Activated CD8-positive, alpha-beta memory T cell treated with anti-CD3 and anti-CD28 coated beads for 36 hours (primary cell): ENCODE measurements at regions not wholly inside any gene's neighbourhood (a gene's known extent, or its start where the extent isn't known, plus 50 kb on each side); places are given as distances from the start of the nearest gene placed in this dataset.
"Not testable (repeated sequence)": the region's sequence is repeated elsewhere in the genome, so short reads cannot be mapped to it uniquely, and the experiment has no call there.

Source experiments
- CTCF ChIA-PET: fragments of 350-600 bp; sonication (Branson Sonifier 250); formaldehyde crosslinking; loops from one replicate; lab custom pipeline; 2021; ENCODE audit warnings: antibody characterized with exemption; lab: Charles Lee
- POLR2A ChIA-PET: fragments of 350-600 bp; sonication (Branson Sonifier 250); formaldehyde crosslinking; loops from one replicate; lab custom pipeline; 2021; ENCODE audit warnings: antibody characterized with exemption; lab: Charles Lee

DNA sequence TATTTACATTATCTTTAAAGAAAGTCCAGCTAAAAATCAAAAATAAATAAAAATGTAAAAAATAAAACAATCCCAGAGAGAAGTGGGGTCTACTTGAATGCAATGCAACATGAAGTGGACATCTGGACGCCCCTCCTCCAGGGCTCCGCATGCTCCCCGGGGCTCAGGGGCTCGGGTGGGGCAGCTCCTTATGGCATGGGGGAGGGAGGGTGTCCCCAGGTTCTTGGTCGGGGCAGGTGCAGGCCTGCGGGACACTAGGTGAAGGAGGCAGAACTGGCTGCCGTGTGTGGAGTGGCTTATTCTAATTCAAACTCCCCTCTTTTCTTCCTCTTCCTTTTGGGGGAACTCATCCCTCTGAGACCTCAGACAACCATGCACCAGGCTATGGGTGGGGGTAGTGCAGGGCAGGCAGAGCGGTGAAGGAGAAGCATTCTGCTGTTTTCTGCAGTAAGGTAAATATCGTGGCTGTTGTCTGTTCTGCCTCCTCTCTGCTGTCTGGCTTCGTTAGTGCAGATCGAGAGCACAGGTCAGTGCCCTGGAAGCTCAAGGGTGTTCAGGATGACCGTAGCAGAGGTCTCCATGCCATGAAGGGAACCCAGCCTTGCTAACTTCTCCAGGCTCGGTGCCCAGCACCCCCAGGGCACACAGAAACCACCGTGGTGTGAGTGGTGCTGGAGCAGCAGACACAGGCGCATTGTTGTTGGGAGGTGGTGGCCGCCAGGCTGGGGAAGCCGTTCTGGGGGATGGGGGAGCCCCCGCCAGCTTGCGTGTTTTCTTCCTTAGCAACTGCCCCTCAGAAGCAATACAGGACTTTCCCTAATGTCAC lies 82.6 kb downstream of the TTLL2 start:
- ChIA-PET CTCF (no interaction called here), POLR2A (no interaction called here)

DNA sequence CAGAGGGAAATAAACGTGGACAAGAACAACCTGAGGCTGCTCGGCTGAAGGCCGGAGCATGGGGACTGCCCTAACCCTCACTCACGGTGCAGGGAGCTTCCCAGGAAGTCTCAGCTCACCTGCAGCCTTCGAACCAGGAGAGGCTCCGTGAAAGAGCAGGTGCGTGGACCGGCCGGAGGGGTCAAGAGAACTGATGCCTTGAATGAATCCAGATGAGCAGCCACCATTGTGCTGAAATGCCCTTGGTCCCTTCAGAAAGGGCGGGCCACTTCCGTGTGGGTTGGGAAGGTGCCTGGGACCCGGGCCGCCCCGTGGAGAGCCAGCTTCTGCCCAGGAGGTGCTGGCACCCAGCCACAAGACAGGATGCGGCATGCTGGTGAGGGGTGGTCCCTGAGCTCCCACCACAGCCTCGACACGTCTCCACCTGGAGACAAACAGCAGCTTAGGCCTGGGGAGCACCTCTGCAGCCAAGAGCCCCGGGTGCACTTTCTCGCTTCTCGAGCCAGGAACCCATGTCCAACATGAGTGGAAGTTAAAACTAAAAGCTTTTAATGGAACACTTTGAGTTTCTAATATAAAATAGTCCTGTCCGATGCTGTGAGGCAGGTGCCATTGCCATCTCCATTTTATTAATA lies 83.5 kb downstream of the TTLL2 start:
- CTCF ChIA-PET: no interaction called here
- POLR2A ChIA-PET: no interaction called here

DNA sequence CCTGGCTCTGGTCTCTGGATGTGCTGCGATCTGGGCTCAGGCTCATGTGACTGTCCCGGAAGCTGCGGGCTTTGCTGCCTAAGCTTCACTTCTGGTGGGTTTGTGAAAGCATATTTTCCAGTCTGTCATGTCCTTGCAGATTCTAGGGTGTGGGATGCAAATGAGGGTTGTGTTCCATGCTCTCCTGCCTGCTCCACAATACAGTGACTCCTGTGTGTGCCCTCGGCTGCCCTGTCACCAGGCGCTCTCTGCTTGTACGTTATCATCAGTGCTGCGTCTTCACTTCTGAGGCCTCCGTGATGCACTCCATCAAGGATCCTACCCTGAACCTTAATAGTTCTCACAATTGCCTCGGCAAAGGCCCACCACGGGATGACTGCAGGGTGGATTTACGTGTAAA lies 84.2 kb downstream of the TTLL2 start:
- CTCF ChIA-PET: no interaction called here
- POLR2A ChIA-PET: no interaction called here

DNA sequence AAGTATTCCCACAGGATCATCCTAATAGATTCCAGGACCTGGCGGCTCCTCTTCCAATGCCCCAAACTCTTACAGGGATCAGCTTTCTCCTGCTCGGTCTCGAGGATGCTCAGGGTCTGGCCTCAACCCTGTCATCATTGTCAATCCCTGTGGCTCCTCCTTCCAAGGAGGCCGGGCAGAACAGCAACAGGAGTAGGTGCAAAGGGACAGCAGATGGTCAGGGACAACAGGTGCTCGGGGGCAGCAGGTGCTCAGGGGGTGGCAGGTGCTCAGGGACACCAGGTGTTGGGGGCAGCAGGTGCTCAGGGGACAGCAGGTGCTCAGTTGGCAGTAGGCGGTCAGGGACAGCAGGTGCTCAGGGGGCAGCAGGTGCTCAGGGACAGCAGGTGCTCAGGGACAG lies 84.8 kb downstream of the TTLL2 start:
- CTCF ChIA-PET: no interaction called here
- POLR2A ChIA-PET: no interaction called here

DNA sequence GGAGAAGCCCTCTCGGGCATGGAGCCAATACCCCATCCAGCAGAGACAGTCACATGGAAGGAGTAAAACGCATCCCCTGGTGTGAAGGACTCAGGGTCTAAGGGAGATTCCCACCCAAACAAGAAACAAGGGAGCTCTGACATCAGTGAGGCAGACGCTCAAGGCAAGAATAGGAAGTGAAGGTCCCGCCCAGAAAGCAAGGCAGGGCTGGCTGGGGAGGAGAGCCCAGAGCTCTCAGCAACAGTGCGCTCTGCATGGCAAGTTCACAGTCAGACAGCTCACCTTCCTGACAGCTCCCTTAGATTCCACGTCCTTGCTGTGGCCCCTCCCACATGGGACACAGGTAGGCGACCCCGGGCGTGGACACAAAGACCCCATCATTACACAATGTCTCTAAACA lies 85.6 kb downstream of the TTLL2 start:
- ChIA-PET CTCF (no interaction called here), POLR2A (no interaction called here)

DNA sequence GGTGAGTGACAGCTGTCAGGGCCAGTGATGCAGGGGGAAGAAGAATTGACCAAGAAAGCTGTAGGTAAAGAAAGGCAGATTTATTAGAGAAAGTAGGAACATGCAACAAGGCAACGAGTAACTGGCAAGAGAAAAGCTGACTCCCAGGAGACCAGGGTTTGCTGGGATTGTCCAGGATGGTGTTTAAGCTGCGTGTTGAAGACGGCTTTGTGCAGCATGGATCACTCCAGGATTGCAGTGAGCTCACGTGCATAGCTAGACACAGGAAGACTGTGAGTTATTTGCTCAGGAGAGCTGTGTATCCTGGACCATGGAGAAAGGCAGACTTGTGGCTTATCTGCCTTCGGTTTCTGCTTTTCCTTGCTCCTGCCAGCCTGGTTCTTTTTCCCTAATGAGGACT lies 87.6 kb downstream of the TTLL2 start:
- ChIA-PET POLR2A (no interaction called here), CTCF (no interaction called here)

DNA sequence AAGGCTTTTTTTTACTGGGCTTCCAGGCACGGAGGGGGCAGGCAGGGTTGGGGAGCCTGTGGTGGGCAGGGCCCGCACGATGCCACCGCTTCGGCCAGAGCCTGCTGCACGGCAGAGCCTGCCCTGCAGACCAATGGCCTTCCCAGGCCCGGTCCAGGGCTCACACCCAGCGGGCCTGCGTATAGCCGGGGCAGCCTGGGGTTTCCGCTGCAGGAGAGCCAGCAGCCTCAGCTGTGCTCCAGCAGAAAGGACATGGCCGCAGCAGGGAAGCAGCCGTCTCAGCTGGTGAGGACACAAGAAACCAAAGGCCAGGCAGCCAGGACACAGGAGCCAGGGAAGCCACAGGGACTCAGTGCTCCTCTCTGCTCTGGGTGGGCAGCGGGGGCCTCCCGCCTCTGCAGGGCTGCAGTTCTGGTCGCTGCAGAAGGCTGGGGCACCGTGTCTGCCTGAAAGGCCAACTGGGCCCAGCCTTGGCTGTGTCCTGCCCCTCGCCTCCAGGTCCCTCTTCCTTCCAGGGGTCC lies 90.6 kb downstream of the TTLL2 start:
- ChIA-PET POLR2A (no interaction called here), CTCF (no interaction called here)

DNA sequence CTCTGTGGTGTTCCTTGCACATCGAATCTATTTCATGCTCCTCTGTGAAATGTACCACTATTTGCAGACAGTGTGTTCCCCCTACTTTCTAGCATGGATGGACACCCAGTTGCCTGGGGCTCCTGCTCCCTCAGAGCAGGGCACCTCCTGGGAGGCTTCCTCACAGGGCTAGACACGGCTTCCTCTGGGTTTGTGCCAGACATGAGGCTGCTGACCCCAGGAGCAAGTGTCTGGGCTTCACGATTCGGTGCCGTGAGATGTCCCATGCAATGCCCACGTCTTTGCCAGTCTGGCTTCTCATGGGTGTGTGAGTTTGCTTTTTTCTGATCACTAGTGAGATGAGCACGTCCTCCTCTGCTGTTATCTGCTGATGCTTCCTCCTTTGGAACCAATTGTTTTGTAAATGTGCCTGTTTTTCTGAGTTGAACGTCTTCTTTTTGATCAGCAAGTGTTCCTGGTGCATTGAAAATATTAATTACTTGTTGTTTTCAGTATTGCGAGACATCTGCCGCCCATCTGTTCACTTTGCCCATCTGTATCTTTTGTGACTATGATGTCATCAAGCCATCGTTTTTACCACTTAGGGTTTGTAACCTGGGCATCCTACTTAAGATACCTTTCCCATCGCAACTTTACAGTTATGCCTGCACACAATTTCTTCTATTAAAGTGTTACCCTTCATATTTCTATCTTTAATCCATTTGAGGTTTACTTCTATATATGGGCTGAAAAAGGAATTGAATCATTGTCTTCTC lies 92.0 kb downstream of the TTLL2 start:
- CTCF ChIA-PET: no interaction called here

DNA sequence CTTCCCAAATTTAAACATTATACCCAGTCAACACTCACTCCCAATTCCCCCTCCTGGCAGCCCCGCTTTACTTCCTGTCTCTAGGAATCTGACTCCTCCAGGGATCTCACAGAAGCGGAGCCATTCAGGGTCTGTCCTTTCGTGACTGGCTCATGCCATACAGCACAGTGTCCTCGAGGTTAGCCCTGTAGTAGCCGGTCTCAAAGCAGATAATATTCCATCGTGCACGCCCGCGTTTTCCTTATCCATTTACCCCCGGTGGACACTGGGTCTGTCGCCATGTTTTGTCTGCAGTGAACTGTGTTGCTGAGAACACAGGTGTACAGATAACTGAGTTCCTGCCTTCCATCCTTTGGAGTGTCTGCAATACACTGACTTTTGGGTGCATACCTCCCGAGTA lies 95.3 kb downstream of the TTLL2 start:
- ChIA-PET POLR2A (no interaction called here), CTCF (no interaction called here)

More for the DNA sequence above, 92.0 kb downstream of the TTLL2 start:
- POLR2A ChIA-PET: no interaction called here

DNA sequence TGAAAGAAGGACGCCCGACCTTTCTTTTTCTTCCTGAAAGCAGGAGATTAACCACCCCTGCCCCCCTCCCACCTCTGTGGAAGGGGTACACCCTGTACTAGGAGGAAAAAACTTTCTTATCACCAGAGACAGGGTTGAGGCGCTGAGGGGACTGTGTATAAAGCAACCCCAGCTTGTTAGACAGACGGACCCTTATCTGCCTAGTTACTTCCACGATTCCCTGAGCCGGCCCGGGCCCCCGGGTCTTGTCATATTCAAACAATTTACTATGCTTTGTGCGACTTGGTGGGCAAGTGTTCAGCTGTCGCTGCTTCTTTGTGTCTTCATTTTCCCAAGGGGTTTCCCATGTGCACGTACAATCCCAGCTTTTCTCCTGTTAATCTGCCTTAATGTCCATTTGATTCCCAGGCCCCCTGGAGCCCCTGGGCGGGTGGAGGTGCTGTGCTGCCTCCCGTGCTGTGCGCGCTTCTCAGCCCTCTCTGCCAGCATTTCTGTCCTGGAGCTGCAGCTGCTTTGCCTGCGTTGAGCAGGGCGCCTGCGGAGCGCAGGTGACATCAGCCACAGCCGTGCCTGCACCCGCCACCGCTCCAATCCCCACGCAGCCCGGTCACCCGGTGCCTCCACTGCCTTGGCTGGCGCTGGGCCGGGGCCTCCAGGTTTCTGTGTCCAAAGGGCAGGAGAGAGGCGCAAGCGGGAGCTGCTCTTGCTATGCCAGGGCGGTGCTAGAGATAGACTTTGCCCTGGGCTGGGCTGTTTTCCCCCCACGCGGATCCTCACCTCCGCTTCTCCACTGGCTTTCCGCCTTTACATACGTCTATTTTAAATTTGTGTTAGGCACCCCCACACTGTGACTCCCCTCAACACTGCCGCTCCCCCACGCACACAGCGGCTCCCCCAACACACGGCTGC lies 96.2 kb downstream of the TTLL2 start:
- POLR2A ChIA-PET: no interaction called here
- CTCF ChIA-PET: no interaction called here

DNA sequence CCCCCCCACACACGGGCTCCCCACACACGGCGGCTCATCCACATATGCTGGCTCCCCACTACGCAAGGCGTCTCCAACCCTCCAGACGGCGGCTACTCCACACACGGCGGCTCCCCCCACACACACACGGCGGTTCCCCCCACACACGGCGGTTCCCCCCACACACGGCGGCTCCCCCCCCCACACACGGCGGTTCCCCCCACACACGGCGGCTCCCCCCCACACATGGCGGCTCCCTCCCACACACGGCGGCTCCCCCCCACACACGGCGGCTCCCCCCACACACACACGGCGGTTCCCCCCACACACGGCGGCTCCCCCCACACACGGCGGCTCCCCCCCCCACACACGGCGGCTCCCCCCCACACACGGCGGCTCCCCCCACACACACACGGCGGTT lies 97.1 kb downstream of the TTLL2 start:
- CTCF ChIA-PET, POLR2A ChIA-PET: not testable (repeated sequence)

DNA sequence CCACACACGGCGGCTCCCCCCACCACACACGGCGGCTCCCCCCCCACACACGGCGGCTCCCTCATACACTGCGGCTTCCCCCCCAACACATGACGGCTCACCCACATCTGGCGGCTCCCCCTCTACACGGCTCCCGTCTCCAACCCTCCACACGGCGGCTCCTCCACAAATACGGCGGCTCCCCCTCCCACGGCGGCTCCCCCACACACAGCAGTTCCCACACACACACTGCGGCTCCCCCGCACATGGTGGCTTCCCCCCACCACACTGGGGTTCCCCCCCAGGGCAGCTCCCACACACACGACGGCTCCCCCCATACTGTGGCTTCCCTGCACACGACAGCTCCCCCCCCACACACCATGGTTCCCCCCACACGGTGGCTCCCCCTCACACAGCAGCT lies 98.0 kb downstream of the TTLL2 start:
- CTCF ChIA-PET: no interaction called here
- POLR2A ChIA-PET: interaction anchor here (0.6 kb wide), 1 partner anchor 98 kb away, joined by 6 read pairs; no protein-coding TSS in a partner anchor

DNA sequence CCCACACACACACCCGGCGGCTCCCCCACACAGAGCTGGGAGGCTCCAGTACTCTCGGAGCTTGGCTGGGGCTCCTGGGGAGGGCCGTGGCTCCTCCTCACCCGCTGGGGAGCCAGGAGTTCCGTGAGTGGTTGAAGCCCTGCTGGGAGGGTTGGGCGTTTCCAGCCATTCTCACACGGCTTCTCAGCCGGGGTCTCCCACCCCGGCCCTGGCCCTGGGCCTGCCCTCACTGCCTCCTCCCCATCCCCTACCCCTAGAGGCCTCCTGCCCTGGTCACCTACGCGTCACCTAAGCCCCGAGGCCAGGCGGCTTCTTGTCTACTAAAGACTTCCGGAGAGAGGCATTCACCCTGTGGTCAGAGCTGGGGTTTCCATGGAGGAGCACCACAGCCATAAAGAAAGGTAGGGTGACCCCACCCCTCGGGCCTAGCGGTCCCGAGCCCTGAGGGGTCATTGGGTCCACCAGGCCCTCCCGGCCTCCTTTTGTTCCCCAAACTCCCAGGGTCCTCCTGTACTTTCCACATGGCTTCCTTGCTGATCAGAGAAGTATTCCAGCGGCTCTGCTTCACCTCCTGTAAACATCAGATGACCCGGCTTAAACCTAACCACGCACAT lies 99.3 kb downstream of the TTLL2 start:
- CTCF ChIA-PET: no interaction called here

DNA sequence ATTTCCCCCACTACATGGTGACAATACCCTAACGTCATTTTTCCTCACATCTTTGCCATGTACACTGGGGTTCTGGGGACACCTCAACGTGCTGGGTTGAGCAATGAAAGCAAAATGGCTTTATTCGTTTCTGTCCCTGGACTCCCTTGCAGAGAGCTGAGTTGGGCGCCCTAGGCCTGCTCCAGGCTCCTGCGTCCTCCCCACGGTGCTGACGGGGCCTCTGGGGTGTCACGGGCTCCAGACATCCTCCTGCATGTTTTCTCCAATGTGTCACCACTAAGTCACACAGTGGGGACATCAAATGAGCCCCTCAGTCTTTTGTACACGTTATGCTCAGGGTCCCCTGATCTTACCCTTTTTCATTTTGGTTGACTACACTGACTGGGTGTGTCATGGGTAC lies 99.8 kb downstream of the TTLL2 start:
- ChIA-PET POLR2A (no interaction called here), CTCF (no interaction called here)

More for the DNA sequence above, 99.3 kb downstream of the TTLL2 start:
- POLR2A ChIA-PET: no interaction called here

DNA sequence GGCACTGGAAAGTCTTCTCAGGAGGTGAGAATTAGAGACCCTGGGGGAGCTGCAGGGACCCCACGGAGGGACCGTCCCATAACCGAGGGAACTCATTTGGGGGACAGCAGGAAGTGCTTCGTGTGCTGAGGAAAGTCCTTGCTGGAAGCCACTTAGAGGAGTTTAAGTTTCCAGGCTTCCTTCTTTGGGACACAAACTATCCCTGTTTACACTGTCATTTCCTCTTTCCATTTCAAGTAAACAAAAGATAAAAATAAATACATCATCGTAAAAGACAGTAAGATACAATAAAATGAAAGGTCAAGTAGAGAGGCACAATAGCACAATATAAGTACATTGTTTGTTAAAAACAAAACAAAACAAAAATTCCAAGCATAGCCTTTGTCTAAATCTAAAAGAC lies 101.2 kb downstream of the TTLL2 start:
- ChIA-PET POLR2A (no interaction called here), CTCF (no interaction called here)

DNA sequence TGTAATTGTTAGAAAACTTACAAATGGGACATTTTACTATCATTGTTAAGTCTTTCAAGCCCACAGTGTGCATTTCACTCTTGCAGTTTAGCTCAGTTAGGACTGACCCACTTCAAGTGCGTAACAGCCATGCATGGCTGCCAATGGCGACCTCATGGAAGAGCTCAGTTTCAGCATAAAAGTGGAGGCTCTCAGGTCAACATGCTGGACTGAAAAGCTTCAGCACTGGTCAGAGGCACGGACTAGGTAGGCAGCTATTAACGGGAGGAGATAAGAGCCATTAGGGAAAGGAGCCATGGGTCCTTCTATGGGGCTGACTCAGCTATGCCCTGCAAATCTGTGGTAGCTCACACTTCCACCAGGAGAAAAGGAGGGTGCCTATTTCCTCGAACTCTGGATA lies 101.8 kb downstream of the TTLL2 start:
- POLR2A ChIA-PET: no interaction called here
- CTCF ChIA-PET: no interaction called here

DNA sequence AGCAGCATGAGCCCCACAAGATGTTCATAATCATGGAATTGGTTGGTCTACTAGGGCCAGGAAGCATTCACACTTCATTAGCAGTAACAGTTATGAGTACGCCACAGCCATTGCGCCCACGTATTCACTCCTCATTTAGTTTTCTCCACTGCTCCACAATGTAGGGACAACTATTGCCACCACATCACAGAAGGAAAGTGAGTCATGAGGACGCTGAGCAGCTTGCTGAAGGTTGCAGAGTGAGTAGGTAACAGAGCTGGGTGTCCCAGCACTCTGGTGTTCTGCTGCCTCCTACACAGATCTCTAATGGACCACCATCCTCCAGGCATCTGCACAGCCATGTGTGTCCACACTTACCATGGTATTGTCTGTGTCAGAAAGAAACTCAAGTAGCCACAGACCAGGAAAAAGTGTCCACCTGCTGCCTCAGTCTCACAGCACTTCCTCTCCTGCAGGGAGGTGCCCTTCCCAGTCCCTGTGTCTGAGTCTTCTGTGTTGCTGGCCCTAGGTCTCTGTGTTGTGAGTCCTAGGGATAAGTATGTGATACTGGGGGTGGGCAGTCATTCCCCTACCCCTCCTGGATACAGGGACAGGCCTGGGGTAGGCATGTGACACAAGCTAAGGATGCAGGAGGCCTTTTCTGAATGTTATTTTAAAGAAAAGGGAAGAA lies 103.9 kb downstream of the TTLL2 start:
- ChIA-PET CTCF (no interaction called here), POLR2A (no interaction called here)

DNA sequence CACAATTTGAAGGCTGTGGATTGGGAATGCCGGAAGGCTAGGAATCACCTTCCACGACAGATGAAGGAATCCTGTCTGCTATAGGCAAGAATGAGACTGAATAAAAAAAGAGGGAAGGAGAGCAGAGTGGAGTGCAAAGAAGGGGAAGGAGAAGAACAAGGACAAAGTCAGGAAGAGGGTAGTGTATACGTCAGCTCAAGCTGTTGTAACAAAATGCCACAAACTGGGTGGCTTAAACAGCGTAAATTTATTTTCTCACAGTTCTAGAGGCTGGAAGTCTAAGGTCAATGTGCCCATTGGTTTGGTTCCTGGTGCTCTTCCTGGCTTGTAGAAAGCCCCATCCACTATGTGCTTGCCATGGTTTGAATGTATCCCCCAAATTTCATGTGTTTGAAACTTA lies 104.5 kb downstream of the TTLL2 start:
- POLR2A ChIA-PET: no interaction called here
- CTCF ChIA-PET: no interaction called here
